HFFc6 (cell line): ENCODE measurements at regions not wholly inside any gene's neighbourhood (a gene's known extent, or its start where the extent isn't known, plus 50 kb on each side); places are given as distances from the start of the nearest gene placed in this dataset.
"Not testable (repeated sequence)": the region's sequence is repeated elsewhere in the genome, so short reads cannot be mapped to it uniquely, and the experiment has no call there.

Source experiments
- DNase-seq: peaks from one replicate; pipeline ENCODE4 v3.0.0-alpha.2; 2018
- H3K27ac Mint-ChIP-seq: 2 replicates; pipeline ENCODE4 v1.8.0; 2020; ENCODE audit warnings: mild to moderate bottlenecking, mixed read lengths
- H3K27me3 Mint-ChIP-seq: 2 replicates; pipeline ENCODE4 v1.8.0; 2021; ENCODE audit warnings: mild to moderate bottlenecking, moderate library complexity, mixed read lengths; ENCODE audit not compliant: insufficient read depth
- H3K36me3 Mint-ChIP-seq: 2 replicates; pipeline ENCODE4 v1.8.0; 2021; ENCODE audit warnings: low read depth, mixed read lengths
- H3K4me1 Mint-ChIP-seq: 2 replicates; pipeline ENCODE4 v1.8.0; 2020; ENCODE audit warnings: low read depth, mixed read lengths
- H3K4me3 Mint-ChIP-seq: 2 replicates; pipeline ENCODE4 v1.8.0; 2020; ENCODE audit warnings: mild to moderate bottlenecking, moderate library complexity, mixed read lengths
- H3K9me3 Mint-ChIP-seq: 2 replicates; pipeline ENCODE4 v1.8.0; 2020; ENCODE audit warnings: mild to moderate bottlenecking, mixed read lengths
- CTCF ChIP-seq: fragments of 200-600 bp; sonication (generic); IDR thresholded peaks from 2 replicates; pipeline ENCODE4 v1.5.0; 2021; ENCODE audit warnings: antibody characterized with exemption, mild to moderate bottlenecking

GRCh38 chr2:122805346-122805745, 1049.9 kb downstream of the TSN start:
- Mint-ChIP-seq H3K36me3 (no peaks in the 10 kb centered on the region; the same call in 1 of the 2 replicates), H3K27ac (no peak overlapping the region), H3K27me3 (no peaks in the 10 kb centered on the region; the same call in 1 of the 2 replicates), H3K4me1 (no peaks in the 10 kb centered on the region), H3K9me3 (peaks cover 37% of the 10 kb centered on the region), H3K4me3 (no peak overlapping the region)
- no peak for TF ChIP-seq CTCF
- no peak for DNase-seq

- no peak for DNase-seq
- H3K27ac Mint-ChIP-seq = no peak overlapping the region
- H3K36me3 Mint-ChIP-seq = no peaks in the 10 kb centered on the region; the same call in 1 of the 2 replicates
- peaks cover 54% of the 10 kb centered on the region for H3K9me3 Mint-ChIP-seq
- no peak overlapping the region for H3K4me3 Mint-ChIP-seq
- H3K27me3 Mint-ChIP-seq = no peaks in the 10 kb centered on the region; the same call in 1 of the 2 replicates
- no peak for TF ChIP-seq CTCF
- no peaks in the 10 kb centered on the region for H3K4me1 Mint-ChIP-seq
Measured at GRCh38 chr2:122808286-122808969, 1053.0 kb downstream of the TSN start.

GRCh38 chr2:122812214-122812613, 1056.8 kb downstream of the TSN start:
- H3K4me3 Mint-ChIP-seq = not testable (repeated sequence)

GRCh38 chr2:122815120-122815519, 1059.7 kb downstream of the TSN start:
- DNase-seq = no peak
- no peak for TF ChIP-seq CTCF
- H3K4me3 Mint-ChIP-seq = no peak overlapping the region
- peaks cover 40% of the 10 kb centered on the region for H3K9me3 Mint-ChIP-seq
- H3K4me1 Mint-ChIP-seq = no peaks in the 10 kb centered on the region
- H3K27ac Mint-ChIP-seq = no peak overlapping the region
- no peaks in the 10 kb centered on the region for H3K36me3 Mint-ChIP-seq
- no peaks in the 10 kb centered on the region for H3K27me3 Mint-ChIP-seq

More at GRCh38 chr2:122812214-122812613, 1056.8 kb downstream of the TSN start:
- H3K4me1 Mint-ChIP-seq, H3K27ac Mint-ChIP-seq, H3K36me3 Mint-ChIP-seq, H3K27me3 Mint-ChIP-seq, DNase-seq: not testable (repeated sequence)
- H3K9me3 Mint-ChIP-seq = peaks cover 63% of the 10 kb centered on the region

DNA sequence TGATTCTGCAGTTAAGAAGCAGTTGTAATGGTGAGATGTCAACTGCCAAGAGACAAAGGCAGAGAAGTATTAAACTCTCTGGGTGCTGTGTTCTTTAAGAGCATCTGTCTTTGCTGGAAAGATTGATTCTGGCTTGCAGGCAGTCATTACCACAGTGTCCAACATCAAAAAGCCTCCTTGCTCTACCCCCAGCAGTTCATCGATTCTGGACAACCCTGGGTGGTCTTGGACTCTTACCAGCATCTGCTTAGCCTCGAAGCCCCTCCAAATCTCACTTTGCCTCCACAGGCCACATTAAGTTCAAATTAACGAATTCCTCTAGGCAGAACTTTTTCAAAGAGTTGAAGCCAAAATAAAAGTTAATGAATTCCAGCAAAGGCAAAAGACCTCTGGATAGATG, 1061.4 kb downstream of the TSN start:
- H3K36me3 Mint-ChIP-seq = no peaks in the 10 kb centered on the region
- H3K27me3 Mint-ChIP-seq = no peaks in the 10 kb centered on the region
- DNase-seq = no peak
- H3K4me1 Mint-ChIP-seq = no peaks in the 10 kb centered on the region
- no peak overlapping the region for H3K4me3 Mint-ChIP-seq
- H3K27ac Mint-ChIP-seq = no peak overlapping the region
- peaks cover 28% of the 10 kb centered on the region for H3K9me3 Mint-ChIP-seq
- no peak for TF ChIP-seq CTCF

DNA sequence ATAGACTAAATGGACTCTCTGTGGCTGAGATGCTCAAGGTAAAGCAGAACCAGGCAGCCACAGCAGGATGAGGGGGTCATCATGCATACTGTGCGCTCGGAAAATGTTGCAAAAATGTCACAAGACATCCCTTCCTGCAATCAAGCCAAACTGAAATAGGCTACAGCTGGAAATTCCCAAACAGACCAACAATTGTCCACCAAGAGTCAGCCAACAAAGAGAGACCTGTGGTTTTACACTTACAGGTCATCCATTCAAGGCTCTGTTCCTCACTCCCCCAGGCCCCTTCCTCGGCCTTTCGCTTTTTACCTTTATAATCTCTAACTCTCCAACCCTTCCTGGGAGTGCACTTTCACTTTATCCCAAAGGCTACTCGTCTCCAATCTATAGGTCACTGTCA, 1066.9 kb downstream of the TSN start:
- H3K4me3 Mint-ChIP-seq = no peak overlapping the region
- no peak for DNase-seq
- peaks cover 20% of the 10 kb centered on the region for H3K9me3 Mint-ChIP-seq
- no peaks in the 10 kb centered on the region for H3K4me1 Mint-ChIP-seq
- no peak for TF ChIP-seq CTCF
- no peaks in the 10 kb centered on the region for H3K36me3 Mint-ChIP-seq
- H3K27ac Mint-ChIP-seq = no peak overlapping the region
- H3K27me3 Mint-ChIP-seq = no peaks in the 10 kb centered on the region
